ENCODE measurements at regions not wholly inside any gene's neighbourhood (a gene's known extent, or its start where the extent isn't known, plus 50 kb on each side); places are given as distances from the start of the nearest gene placed in this dataset.

DNA sequence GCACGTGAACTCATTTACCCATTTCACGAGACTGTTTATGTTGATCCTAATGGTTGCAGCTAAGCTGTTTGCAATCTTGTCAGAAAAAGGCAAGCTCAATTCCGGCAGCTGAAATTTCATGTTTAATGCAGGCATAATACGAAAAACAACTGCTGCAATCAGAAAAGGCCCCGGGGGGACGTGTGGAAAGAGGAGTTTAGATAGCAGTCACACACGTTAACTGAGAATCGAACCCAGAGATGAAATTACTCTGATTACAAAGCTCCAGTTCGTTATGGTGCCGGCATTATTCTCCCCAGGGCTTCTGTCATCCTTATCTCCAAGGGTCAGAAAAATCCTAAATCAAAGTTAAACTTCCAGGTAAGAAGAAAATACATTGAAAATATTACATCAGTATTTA lies 79.9 kb upstream of the MYT1L start:
- ChIA-PET POLR2A (ENCODE audit: partially characterized antibody) (no interaction called here), CTCF (ENCODE audit: partially characterized antibody) (interaction anchor here (0.9 kb wide), 1 partner anchor 15 kb away, joined by 3 read pairs; no protein-coding TSS in a partner anchor)

More for the DNA sequence above, 79.9 kb upstream of the MYT1L start:
- no peaks in the 10 kb centered on the region for H3K27me3 ChIP-seq (replicated peaks in 1 of 4; ENCODE audit: control insufficient read depth in 3 of 4, extremely low read depth in 1 of 4, insufficient read depth in 3 of 4, low read length in 3 of 4)
- H3K18ac ChIP-seq (ENCODE audit: extremely low read depth, low read length), result no peak overlapping the region
- no peak overlapping the region for H3K4me2 ChIP-seq (ENCODE audit: insufficient read depth in 1 of 2, low read depth in 2 of 2, low read length in 2 of 2)
- no peaks in the 10 kb centered on the region for H3K79me2 ChIP-seq (ENCODE audit: control insufficient read depth in 1 of 2, insufficient read depth in 2 of 2, low read length in 2 of 2)
- no peak overlapping the region for H2AFZ ChIP-seq (ENCODE audit: low read length)
- H3K36me3 ChIP-seq (ENCODE audit: control insufficient read depth in 2 of 4, insufficient read depth in 4 of 4, low read length in 3 of 4), result no peaks in the 10 kb centered on the region
- H3K23me2 ChIP-seq (ENCODE audit: low read depth, low read length), result no peaks in the 10 kb centered on the region
- no peak overlapping the region for H3K56ac ChIP-seq (replicated peaks; ENCODE audit: insufficient read length, low read depth, low read length)
- no peak overlapping the region for H3K4ac ChIP-seq (replicated peaks; ENCODE audit: insufficient read length, low read depth, low read length)
- H3K14ac ChIP-seq (ENCODE audit: insufficient read length), result no peak overlapping the region
- DNase-seq (ENCODE audit: low read depth in 1 of 2, low spot score in 2 of 2), result no peak
- FAIRE-seq, result no peak
- no peak overlapping the region for H2BK5ac ChIP-seq (ENCODE audit: low read depth, low read length)
- H2BK120ac ChIP-seq (replicated peaks; ENCODE audit: low read depth, low read length), result no peak overlapping the region
- no peak overlapping the region for H3K23ac ChIP-seq (ENCODE audit: insufficient read length)
- H2BK15ac ChIP-seq (ENCODE audit: low read length), result no peak overlapping the region
- no peak overlapping the region for H2AK5ac ChIP-seq (ENCODE audit: low read depth, low read length)
- no peaks in the 10 kb centered on the region for H4K20me1 ChIP-seq (replicated peaks in 1 of 2; ENCODE audit: control insufficient read depth in 1 of 2, insufficient read depth in 2 of 2, low read length in 2 of 2)
- no peak overlapping the region for H2BK20ac ChIP-seq (ENCODE audit: low read length)
- no peak overlapping the region for H3K27ac ChIP-seq (ENCODE audit: low read depth, low read length)
- no peak overlapping the region for H3K9ac ChIP-seq (replicated peaks in 1 of 4; ENCODE audit: extremely low read depth in 1 of 4, low read depth in 3 of 4, low read length in 3 of 4)
- no peaks in the 10 kb centered on the region for H3K4me1 ChIP-seq (replicated peaks in 1 of 4; ENCODE audit: control insufficient read depth in 3 of 4, insufficient read depth in 4 of 4, low read length in 3 of 4)
- H4K5ac ChIP-seq (ENCODE audit: insufficient read length, low read depth, low read length), result no peak overlapping the region
- no peak overlapping the region for H2BK12ac ChIP-seq (ENCODE audit: low read depth, low read length)
- WGBS, 2 experiments (ENCODE audit: extremely low coverage in 1 of 2, insufficient coverage in 1 of 2, insufficient read length in 1 of 2, insufficient replicate concordance in 2 of 2, low coverage in 1 of 2, low lambda C conversion rate in 2 of 2, missing lambda C conversion rate in 1 of 2), result 92% methylated on average over 10 of the region's 10 CpGs; no CpG with 5 or more reads in 1 of the 2 experiments
- H3K9me3 ChIP-seq (ENCODE audit: insufficient read depth in 2 of 2, low read depth in 1 of 2, low read length in 1 of 2), result peaks cover 0 to 6% of the 10 kb centered on the region in 2 experiments; a peak in 1 of 4 replicates
- no peak overlapping the region for H4K91ac ChIP-seq (replicated peaks; ENCODE audit: insufficient read length, low read length)
- no peak overlapping the region for H3K4me3 ChIP-seq (ENCODE audit: extremely low read depth in 1 of 4, insufficient read depth in 2 of 4, low read depth in 3 of 4, low read length in 4 of 4)
- H4K8ac ChIP-seq (ENCODE audit: extremely low read depth, insufficient read depth, low read length), result no peak overlapping the region
- no peak for TF ChIP-seq POU5F1 (IDR thresholded peaks at IDR 0.05; ENCODE audit: low read depth, low read length)
- no peak for TF ChIP-seq SUZ12 (IDR thresholded peaks at IDR 0.05; ENCODE audit: low read length)
- no peak for TF ChIP-seq SP2 (IDR thresholded peaks at IDR 0.05; ENCODE audit: low read length)
- TF ChIP-seq JUN (IDR thresholded peaks at IDR 0.05; ENCODE audit: low read depth, low read length), result no peak
- TF ChIP-seq CEBPB (IDR thresholded peaks at IDR 0.05; ENCODE audit: low read depth, low read length), result no peak
- TF ChIP-seq SAP30 (IDR thresholded peaks at IDR 0.05; ENCODE audit: insufficient read depth, insufficient replicate concordance, low read length), result no peak
- TF ChIP-seq SIX5 (IDR thresholded peaks at IDR 0.05; ENCODE audit: low read depth, low read length), result no peak
- no peak for TF ChIP-seq YY1 (IDR thresholded peaks at IDR 0.05; ENCODE audit: low read depth, low read length)
- no peaks in the 10 kb centered on the region for H3K79me1 ChIP-seq (ENCODE audit: low read depth, low read length)

All from H1 (cell line).